HEK293 (cell line): ENCODE measurements at regions not wholly inside any gene's neighbourhood (a gene's known extent, or its start where the extent isn't known, plus 50 kb on each side); places are given as distances from the start of the nearest gene placed in this dataset.

Experiments
- CTCF ChIA-PET: fragments of 350-600 bp; formaldehyde crosslinking; extraction: SDS; loops from one replicate; lab custom pipeline; 2021; ENCODE audit warnings: antibody characterized with exemption; lab: Yijun Ruan, JAX
- POLR2A ChIA-PET: fragments of 300-600 bp; formaldehyde crosslinking; extraction: SDS; loops from one replicate; lab custom pipeline; 2020; ENCODE audit warnings: antibody characterized with exemption, inconsistent platforms; lab: Yijun Ruan, JAX
- H3K27ac ChIP-seq: fragments of 200-500 bp; sonication (Bioruptor generic); 2 replicates; pipeline ENCODE4 v1.5.1; 2014; ENCODE audit warnings: low read depth, low read length, control low read depth, inconsistent platforms; ENCODE audit errors: extremely low read depth
- H3K36me3 ChIP-seq, 2 experiments: fragments of 200-500 bp in 1 of 2; sonication (Bioruptor generic) in 1 of 2; 1 replicate in 1 of 2; 2 replicates in 1 of 2; pipeline ENCODE4 v1.5.1; 2014 to 2017; ENCODE audit warnings: inconsistent platforms in 2 of 2, low read length in 2 of 2; ENCODE audit not compliant: control insufficient read depth in 2 of 2, insufficient read depth in 1 of 2
- H3K4me1 ChIP-seq: fragments of 200-500 bp; sonication (Bioruptor generic); 2 replicates; pipeline ENCODE4 v1.5.1; 2014; ENCODE audit warnings: mild to moderate bottlenecking, low read length, inconsistent platforms; ENCODE audit not compliant: control insufficient read depth, insufficient read depth
- H3K4me3 ChIP-seq: 2 replicates; pipeline ENCODE4 v1.5.1; 2011; ENCODE audit warnings: low read depth, mild to moderate bottlenecking, control low read depth, low read length, moderate library complexity
- H3K9me3 ChIP-seq: fragments of 200-500 bp; sonication (Bioruptor generic); 2 replicates; pipeline ENCODE4 v1.5.1; 2014; ENCODE audit warnings: low read depth, low read length, inconsistent platforms; ENCODE audit not compliant: control insufficient read depth, insufficient read depth
- HIC1 ChIP-seq: fragments of 450-650 bp; formaldehyde crosslinking; IDR thresholded peaks from 2 replicates; pipeline ENCODE4 v1.5.1; 2016; ENCODE audit warnings: missing biosample characterization, missing genetic modification characterization
- SALL2 ChIP-seq: fragments of 450-650 bp; formaldehyde crosslinking; IDR thresholded peaks from 2 replicates; pipeline ENCODE4 v1.5.0; 2017; ENCODE audit warnings: missing biosample characterization, mild to moderate bottlenecking, missing genetic modification characterization, borderline replicate concordance
- SCRT1 ChIP-seq: fragments of 450-650 bp; formaldehyde crosslinking; IDR thresholded peaks from 2 replicates; pipeline ENCODE4 v1.5.1; 2016; ENCODE audit warnings: missing biosample characterization, missing genetic modification characterization, borderline replicate concordance
- TRIM28 ChIP-seq: IDR thresholded peaks from 2 replicates; pipeline ENCODE4 v1.6.1; 2011; ENCODE audit warnings: low read length, control low read depth, borderline replicate concordance
- ZBTB11 ChIP-seq: fragments of 450-650 bp; formaldehyde crosslinking; conservative IDR thresholded peaks from 2 replicates; pipeline ENCODE4 v1.5.1; 2016; ENCODE audit warnings: low read depth, missing biosample characterization, missing genetic modification characterization
- ZBTB17 ChIP-seq: fragments of 450-650 bp; formaldehyde crosslinking; IDR thresholded peaks from 2 replicates; pipeline ENCODE4 v1.5.1; 2016; ENCODE audit warnings: missing biosample characterization, missing genetic modification characterization
- ZNF174 ChIP-seq: fragments of 450-650 bp; formaldehyde crosslinking; IDR thresholded peaks from 2 replicates; pipeline ENCODE4 v1.5.0; 2017; ENCODE audit warnings: missing biosample characterization, mild to moderate bottlenecking, missing genetic modification characterization
- ZNF19 ChIP-seq: fragments of 450-650 bp; formaldehyde crosslinking; IDR thresholded peaks from 2 replicates; pipeline ENCODE4; 2016; ENCODE audit warnings: missing biosample characterization, missing genetic modification characterization, low read depth
- ZNF23 ChIP-seq: fragments of 450-650 bp; formaldehyde crosslinking; IDR thresholded peaks from 2 replicates; pipeline ENCODE4 v1.5.1; 2016; ENCODE audit warnings: missing biosample characterization, missing genetic modification characterization, borderline replicate concordance
- ZNF274 ChIP-seq, 2 experiments: fragments of 200-500 bp in 1 of 2; fragments of 450-650 bp in 1 of 2; sonication (Bioruptor generic) in 1 of 2; formaldehyde crosslinking in 1 of 2; IDR thresholded peaks; 2 replicates each; pipeline versions ENCODE4 v1.5.1 to v1.6.1; 2014 to 2016; ENCODE audit warnings: borderline replicate concordance in 1 of 2, inconsistent platforms in 1 of 2, low read length in 1 of 2, missing biosample characterization in 1 of 2, missing genetic modification characterization in 1 of 2
- ZNF37A ChIP-seq: fragments of 450-650 bp; IDR thresholded peaks from 2 replicates; pipeline ENCODE4 v1.5.1; 2018; ENCODE audit warnings: missing biosample characterization, missing genetic modification characterization
- ZNF398 ChIP-seq: fragments of 450-650 bp; formaldehyde crosslinking; IDR thresholded peaks from 2 replicates; pipeline ENCODE4 v1.5.1; 2017; ENCODE audit warnings: missing biosample characterization, missing genetic modification characterization
- ZNF449 ChIP-seq: fragments of 450-650 bp; formaldehyde crosslinking; IDR thresholded peaks from 2 replicates; pipeline ENCODE4 v1.5.1; 2017; ENCODE audit warnings: missing biosample characterization, mild to moderate bottlenecking, missing genetic modification characterization, moderate library complexity
- ZNF488 ChIP-seq: fragments of 450-650 bp; formaldehyde crosslinking; IDR thresholded peaks from 2 replicates; pipeline ENCODE4 v1.5.1; 2016; ENCODE audit warnings: missing biosample characterization, missing genetic modification characterization
- ZNF518A ChIP-seq: fragments of 450-650 bp; formaldehyde crosslinking; conservative IDR thresholded peaks from 2 replicates; pipeline ENCODE4 v1.5.1; 2016; ENCODE audit warnings: low read depth, missing biosample characterization, missing genetic modification characterization
- ZNF521 ChIP-seq: fragments of 450-650 bp; formaldehyde crosslinking; IDR thresholded peaks from 2 replicates; pipeline ENCODE4 v1.5.1; 2017; ENCODE audit warnings: missing biosample characterization, mild to moderate bottlenecking, missing genetic modification characterization
- ZNF600 ChIP-seq: fragments of 450-650 bp; formaldehyde crosslinking; IDR thresholded peaks from 2 replicates; pipeline ENCODE4 v1.5.1; 2016; ENCODE audit warnings: missing biosample characterization, missing genetic modification characterization
- ZNF624 ChIP-seq: fragments of 450-650 bp; formaldehyde crosslinking; IDR thresholded peaks from 2 replicates; pipeline ENCODE4 v1.5.1; 2017; ENCODE audit warnings: missing biosample characterization, missing genetic modification characterization

- no peak overlapping the region for H3K27ac ChIP-seq
- H3K4me3 ChIP-seq = peak overlapping the region; percentile 33
- H3K9me3 ChIP-seq = no peaks in the 10 kb centered on the region
- H3K36me3 ChIP-seq = no peaks in the 10 kb centered on the region
- ChIA-PET POLR2A (interaction anchor here (1.1 to 1.3 kb wide), 2 partner anchors 176 to 197 kb away, joined by 3 to 8 read pairs; partner anchors contain the start of gene NCAM1), CTCF (interaction anchor here (1.0 to 1.2 kb wide), 2 partner anchors 10 to 197 kb away, joined by 4 to 10 read pairs; no protein-coding TSS in a partner anchor)
- TF ChIP-seq ZNF23 (tag by site-specific recombination) = no peak
- TF ChIP-seq ZNF521 (tag by site-specific recombination) = no peak
- no peak for TF ChIP-seq ZNF449 (tag by site-specific recombination)
- TF ChIP-seq SALL2 (tag by site-specific recombination) = no peak
- TF ChIP-seq HIC1 (tag by site-specific recombination) = 0 out of 2 replicates have a peak, but pooled peaks have one; percentile 31
- TF ChIP-seq ZNF518A (tag by site-specific recombination) = peak; percentile 45
- no peak for TF ChIP-seq ZNF174
- no peaks in the 10 kb centered on the region for H3K4me1 ChIP-seq
These were observed 176.1 kb upstream of the NCAM1 start for GRCh38 chr11:112785149-112785548.

GRCh38 chr11:112785719-112786118 lies 175.5 kb upstream of the NCAM1 start:
- ChIA-PET CTCF (no interaction called here), POLR2A (no interaction called here)
- H3K4me3 ChIP-seq = no peak overlapping the region
- no peaks in the 10 kb centered on the region for H3K36me3 ChIP-seq
- no peaks in the 10 kb centered on the region for H3K9me3 ChIP-seq
- no peaks in the 10 kb centered on the region for H3K4me1 ChIP-seq
- H3K27ac ChIP-seq = no peak overlapping the region
- TF ChIP-seq ZNF488 (tag by site-specific recombination) = no peak
- no peak for TF ChIP-seq ZNF624 (tag by site-specific recombination)
- TF ChIP-seq ZBTB17 (tag by site-specific recombination) = no peak
- no peak for TF ChIP-seq ZNF19 (tag by site-specific recombination)
- TF ChIP-seq ZNF398 = no peak
- TF ChIP-seq ZBTB11 (tag by site-specific recombination) = no peak
- no peak for TF ChIP-seq ZNF600 (tag by site-specific recombination)
- no peak for TF ChIP-seq TRIM28
- TF ChIP-seq SCRT1 (tag by site-specific recombination) = no peak
- TF ChIP-seq ZNF37A = no peak
- TF ChIP-seq ZNF274 (IDR thresholded peaks at IDR 0.05; ENCODE audit: low read length) = no peak
- TF ChIP-seq ZNF274 (tag by site-specific recombination; IDR thresholded peaks at IDR 0.05; ENCODE audit: borderline replicate concordance) = no peak
